Sigmoid colon (tissue), 6 donors: ENCODE measurements at regions not wholly inside any gene's neighbourhood (a gene's known extent, or its start where the extent isn't known, plus 50 kb on each side); places are given as distances from the start of the nearest gene placed in this dataset.
A peak's percentile ranks its signal among the peaks of the same experiment; 100 is the strongest.

ENCODE experiments used
- DNase-seq: peaks from one replicate; pipeline ENCODE4 v3.0.0-alpha.2; 2019
- H3K27ac ChIP-seq, 4 donors: fragments of 200-600 bp; sonication (generic); one replicate each; pipeline ENCODE4 v1.5.1; 2016 to 2019; ENCODE audit warnings: mild to moderate bottlenecking in 1 of 4
- H3K27me3 ChIP-seq, 3 donors: fragments of 200-600 bp; sonication (generic); one replicate each; pipeline ENCODE4 v1.5.1; 2019; ENCODE audit warnings: mild to moderate bottlenecking in 1 of 3
- H3K36me3 ChIP-seq, 4 donors: fragments of 200-600 bp; sonication (generic); one replicate each; pipeline ENCODE4 v1.5.1; 2016 to 2019
- H3K4me1 ChIP-seq, 4 donors: fragments of 200-600 bp; sonication (generic); one replicate each; pipeline ENCODE4 v1.5.1; 2017 to 2019
- H3K4me3 ChIP-seq, 4 donors: fragments of 200-600 bp; sonication (generic); one replicate each; pipeline ENCODE4 v1.5.1; 2017 to 2019; ENCODE audit warnings: mild to moderate bottlenecking in 2 of 4, moderate library complexity in 1 of 4
- H3K9me3 ChIP-seq, 4 donors: fragments of 200-600 bp in 3 of 4; sonication (generic) in 3 of 4; one replicate each; pipeline versions ENCODE4 v1.5.1 to v1.6.1; 2013 to 2019
- CTCF ChIP-seq, 4 experiments: fragments of 450-650 bp in 3 of 4; fragments of 200-600 bp in 1 of 4; IDR thresholded peaks; one replicate each; pipeline ENCODE4 v1.5.1; 2016 to 2019; ENCODE audit warnings: antibody characterized with exemption in 4 of 4, mild to moderate bottlenecking in 3 of 4, moderate library complexity in 2 of 4
- EP300 ChIP-seq, 4 donors: sonication (generic); formaldehyde crosslinking; IDR thresholded peaks; one replicate each; pipeline ENCODE4 v1.6.1; 2017; ENCODE audit warnings: antibody characterized with exemption in 4 of 4
- POLR2A ChIP-seq, 2 donors: fragments of 450-650 bp; IDR thresholded peaks; one replicate each; pipeline ENCODE4 v1.6.1; 2016; ENCODE audit warnings: antibody characterized with exemption in 2 of 2, mild to moderate bottlenecking in 2 of 2, moderate library complexity in 2 of 2
- POLR2AphosphoS5 ChIP-seq, 4 donors: sonication (generic); formaldehyde crosslinking; IDR thresholded peaks; one replicate each; pipeline ENCODE4 v1.6.1; 2017; ENCODE audit warnings: antibody characterized with exemption in 4 of 4
- whole genome bisulfite sequencing, 2 donors: extraction: QIAGEN DNeasy Blood & Tissue Kit; methylation state at CpG; one replicate each; pipeline ENCODE4 v1.1.7; 2013; 5-methylcytosine and 5-hydroxymethylcytosine counted together
- intact Hi-C: fragments of 100-400 bp; cut with DNase I; formaldehyde crosslinking; loops from one replicate; pipeline ENCODE4 v1.15.1; 2023
- donor health status: healthy with polysubstance abuse.
- donor health status: healthy.

- DNase-seq, result no peak
- Histone ChIP-seq H3K9me3 (no peaks in the 10 kb centered on the region), H3K36me3 (no peaks in the 10 kb centered on the region), H3K27me3 (no peaks in the 10 kb centered on the region), H3K27ac (no peak overlapping the region), H3K4me1 (no peaks in the 10 kb centered on the region), H3K4me3 (no peak overlapping the region)
- whole genome bisulfite sequencing, 2 donors, result 60 to 61% methylated on average over 3 of the region's 3 CpGs
- TF ChIP-seq EP300 (IDR thresholded peaks at IDR 0.05) (no peak), POLR2A (IDR thresholded peaks at IDR 0.05) (no peak), CTCF (IDR thresholded peaks at IDR 0.05) (no peak), POLR2AphosphoS5 (IDR thresholded peaks at IDR 0.05) (no peak)
- intact Hi-C loops, result no loop called here
Measured at GRCh38 chr2:107698861-107699260, 127.8 kb upstream of the RGPD4 start.

GRCh38 chr2:107700073-107700472 is 126.6 kb upstream of the RGPD4 start:
- Histone ChIP-seq H3K4me3 (no peak overlapping the region), H3K9me3 (no peaks in the 10 kb centered on the region), H3K27me3 (no peaks in the 10 kb centered on the region), H3K4me1 (no peaks in the 10 kb centered on the region), H3K27ac (no peak overlapping the region), H3K36me3 (no peaks in the 10 kb centered on the region)
- no peak for TF ChIP-seq EP300 (IDR thresholded peaks at IDR 0.05)
- TF ChIP-seq POLR2A (IDR thresholded peaks at IDR 0.05), result no peak
- intact Hi-C loops, result no loop called here
- DNase-seq, result no peak
- 85 to 95% methylated on average over 1 of the region's 1 CpG for WGBS, 2 donors

GRCh38 chr2:107711941-107712340 is 114.8 kb upstream of the RGPD4 start:
- Histone ChIP-seq H3K4me1 (no peaks in the 10 kb centered on the region), H3K36me3 (no peaks in the 10 kb centered on the region), H3K4me3 (no peak overlapping the region), H3K27ac (no peak overlapping the region), H3K27me3 (no peaks in the 10 kb centered on the region), H3K9me3 (peaks cover 0 to 3% (median 0%) of the 10 kb centered on the region in 4 donors)
- WGBS, 2 donors, result 38 to 76% methylated on average over 3 of the region's 3 CpGs
- DNase-seq, result no peak
- intact Hi-C loops, result no loop called here
- no peak for TF ChIP-seq EP300 (IDR thresholded peaks at IDR 0.05)

- WGBS, 2 donors, result 15 to 56% methylated on average over 6 of the region's 6 CpGs
- TF ChIP-seq CTCF (IDR thresholded peaks at IDR 0.05) (no peak), POLR2AphosphoS5 (IDR thresholded peaks at IDR 0.05) (no peak), EP300 (IDR thresholded peaks at IDR 0.05) (no peak)
- peak overlapping the region in 2 of 4 donors; percentile 9 to 10 for H3K4me3 ChIP-seq
- no peak for DNase-seq
- H3K9me3 ChIP-seq, result peaks cover 0 to 3% (median 0%) of the 10 kb centered on the region in 4 donors
- intact Hi-C loops, result no loop called here
- H3K36me3 ChIP-seq, result no peaks in the 10 kb centered on the region
- no peaks in the 10 kb centered on the region for H3K27me3 ChIP-seq
- H3K27ac ChIP-seq, result no peak overlapping the region
- H3K4me1 ChIP-seq, result no peaks in the 10 kb centered on the region
Measured at GRCh38 chr2:107712857-107713256, 113.8 kb upstream of the RGPD4 start.

GRCh38 chr2:107717661-107718060 is 109.0 kb upstream of the RGPD4 start:
- no peaks in the 10 kb centered on the region for H3K9me3 ChIP-seq
- H3K27ac ChIP-seq, result no peak overlapping the region
- no peak overlapping the region for H3K4me3 ChIP-seq
- TF ChIP-seq CTCF (IDR thresholded peaks at IDR 0.05) (no peak), POLR2AphosphoS5 (IDR thresholded peaks at IDR 0.05) (no peak), EP300 (IDR thresholded peaks at IDR 0.05) (no peak), POLR2A (IDR thresholded peaks at IDR 0.05) (no peak)
- DNase-seq, result no peak
- intact Hi-C loops, result no loop called here
- WGBS, 2 donors, result 41 to 50% methylated on average over 5 of the region's 5 CpGs
- H3K27me3 ChIP-seq, result no peaks in the 10 kb centered on the region
- no peaks in the 10 kb centered on the region for H3K4me1 ChIP-seq
- no peaks in the 10 kb centered on the region for H3K36me3 ChIP-seq

GRCh38 chr2:107719141-107719540 is 107.6 kb upstream of the RGPD4 start:
- no peak for TF ChIP-seq POLR2AphosphoS5 (IDR thresholded peaks at IDR 0.05)
- Histone ChIP-seq H3K4me1 (no peaks in the 10 kb centered on the region), H3K4me3 (no peak overlapping the region), H3K27me3 (no peaks in the 10 kb centered on the region), H3K27ac (no peak overlapping the region), H3K9me3 (no peaks in the 10 kb centered on the region), H3K36me3 (no peaks in the 10 kb centered on the region)
- WGBS, 2 donors, result 91 to 94% methylated on average over 3 of the region's 3 CpGs
- DNase-seq, result no peak
- intact Hi-C loops, result no loop called here
